GM23248 (cell line): ENCODE measurements at regions not wholly inside any gene's neighbourhood (a gene's known extent, or its start where the extent isn't known, plus 50 kb on each side); places are given as distances from the start of the nearest gene placed in this dataset.

Experiments used
- DNase-seq: peaks from one replicate; pipeline ENCODE4 v3.0.0-alpha.2; 2015
- H2AFZ ChIP-seq: fragments of 200-600 bp; sonication (generic); 2 replicates; pipeline ENCODE4 v1.6.1; 2016; ENCODE audit warnings: antibody characterized with exemption
- H3F3A ChIP-seq: fragments of 200-600 bp; sonication (generic); 2 replicates; pipeline ENCODE4 v1.6.1; 2016; ENCODE audit warnings: mild to moderate bottlenecking, antibody characterized with exemption, mixed run types; ENCODE audit not compliant: insufficient read depth
- H3K27ac ChIP-seq: fragments of 200-600 bp; sonication (generic); 2 replicates; pipeline ENCODE4 v1.5.1; 2016; ENCODE audit warnings: mild to moderate bottlenecking
- H3K27me3 ChIP-seq: fragments of 200-600 bp; sonication (generic); replicated peaks from 2 replicates; pipeline ENCODE4 v1.6.1; 2016; ENCODE audit warnings: mild to moderate bottlenecking; ENCODE audit not compliant: insufficient read depth
- H3K36me3 ChIP-seq: fragments of 200-600 bp; sonication (generic); 2 replicates; pipeline ENCODE4 v1.6.1; 2016; ENCODE audit warnings: low read depth, mild to moderate bottlenecking
- H3K4me1 ChIP-seq: fragments of 200-600 bp; sonication (generic); 2 replicates; pipeline ENCODE4 v1.6.1; 2016; ENCODE audit warnings: mild to moderate bottlenecking; ENCODE audit not compliant: insufficient read depth
- H3K4me2 ChIP-seq: fragments of 200-600 bp; sonication (generic); one replicate; pipeline ENCODE4 v1.6.1; 2016; ENCODE audit warnings: mild to moderate bottlenecking; ENCODE audit not compliant: unreplicated experiment
- H3K4me3 ChIP-seq: fragments of 200-600 bp; sonication (generic); 2 replicates; pipeline ENCODE4 v1.5.1; 2016; ENCODE audit warnings: mild to moderate bottlenecking
- H3K79me2 ChIP-seq: fragments of 200-600 bp; sonication (generic); 2 replicates; pipeline ENCODE4 v1.6.1; 2016; ENCODE audit warnings: mild to moderate bottlenecking; ENCODE audit not compliant: insufficient read depth
- H3K9ac ChIP-seq: fragments of 200-600 bp; sonication (generic); 2 replicates; pipeline ENCODE4 v1.6.1; 2016; ENCODE audit warnings: mild to moderate bottlenecking
- H3K9me2 ChIP-seq: fragments of 200-600 bp; sonication (generic); 2 replicates; pipeline ENCODE4 v1.6.1; 2016; ENCODE audit warnings: mixed run types, mild to moderate bottlenecking, moderate library complexity; ENCODE audit not compliant: insufficient read depth
- H3K9me3 ChIP-seq: fragments of 200-600 bp; sonication (generic); one replicate; pipeline ENCODE4 v1.6.1; 2017; ENCODE audit warnings: low read depth
- H4K20me1 ChIP-seq: fragments of 200-600 bp; sonication (generic); 2 replicates; pipeline ENCODE4 v1.6.0; 2016; ENCODE audit not compliant: insufficient read depth
- EZH2 ChIP-seq: fragments of 200-600 bp; sonication (generic); IDR thresholded peaks from 2 replicates; pipeline ENCODE4 v1.6.1; 2018; ENCODE audit warnings: antibody characterized with exemption, mild to moderate bottlenecking; ENCODE audit not compliant: insufficient read depth, poor library complexity, severe bottlenecking
- EZH2phosphoT487 ChIP-seq: fragments of 200-600 bp; sonication (generic); IDR thresholded peaks from 2 replicates; pipeline ENCODE4 v1.6.1; 2018; ENCODE audit warnings: antibody characterized with exemption, moderate library complexity, mild to moderate bottlenecking, low read depth; ENCODE audit not compliant: insufficient read depth
- WGBS, 2 experiments: methylation state at CpG; one replicate each; pipeline ENCODE4 v1.1.6; 2015 to 2017; ENCODE audit warnings: low lambda C conversion rate in 2 of 2, low coverage in 1 of 2; ENCODE audit errors: missing lambda C conversion rate in 2 of 2; 5-methylcytosine and 5-hydroxymethylcytosine counted together
- in situ Hi-C: fragments of 300-500 bp; cut with MboI; formaldehyde crosslinking; loops from 2 replicates; pipeline ENCODE4 v1.15.0; 2020

DNA sequence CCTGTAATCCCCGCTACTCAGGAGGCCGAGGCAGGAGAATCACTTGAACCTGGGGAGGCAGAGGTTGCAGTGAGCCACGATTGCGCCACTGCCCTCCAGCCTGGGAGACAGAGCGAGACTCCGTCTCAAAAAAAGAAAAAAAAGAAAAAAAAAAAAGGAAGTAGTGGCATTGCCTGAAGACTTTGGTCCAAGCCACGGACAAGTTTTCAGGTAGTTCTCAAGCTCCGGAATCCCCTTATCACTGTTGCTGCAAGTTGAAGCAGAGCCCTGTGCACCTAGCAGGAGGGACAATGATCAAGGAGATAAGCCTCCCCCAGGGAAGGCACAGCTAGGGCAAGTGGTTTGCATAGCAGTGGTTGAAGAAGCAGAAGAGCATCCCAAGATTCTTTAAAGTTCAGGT, 97.6 kb downstream of the MEX3B start:
- no peaks in the 10 kb centered on the region for H3K79me2 ChIP-seq
- no peak overlapping the region for H3K4me3 ChIP-seq
- WGBS, 2 experiments: 71 to 81% methylated on average over 4 to 8 of the region's 8 CpGs
- H3F3A ChIP-seq: peaks cover 9% of the 10 kb centered on the region; the same call in 1 of the 2 replicates
- H4K20me1 ChIP-seq: no peaks in the 10 kb centered on the region
- no peaks in the 10 kb centered on the region for H3K9me3 ChIP-seq
- TF ChIP-seq EZH2 (no peak), EZH2phosphoT487 (no peak)
- in situ Hi-C loops: no loop called here
- peak overlapping the region; percentile 47; the same call in 1 of the 2 replicates for H3K27ac ChIP-seq
- no peak overlapping the region for H3K4me2 ChIP-seq
- DNase-seq: no peak
- H3K36me3 ChIP-seq: no peaks in the 10 kb centered on the region
- no peak overlapping the region for H3K9ac ChIP-seq
- no peak overlapping the region for H2AFZ ChIP-seq
- no peaks in the 10 kb centered on the region for H3K27me3 ChIP-seq
- H3K4me1 ChIP-seq: peaks cover 30% of the 10 kb centered on the region
- H3K9me2 ChIP-seq: no peaks in the 10 kb centered on the region

DNA sequence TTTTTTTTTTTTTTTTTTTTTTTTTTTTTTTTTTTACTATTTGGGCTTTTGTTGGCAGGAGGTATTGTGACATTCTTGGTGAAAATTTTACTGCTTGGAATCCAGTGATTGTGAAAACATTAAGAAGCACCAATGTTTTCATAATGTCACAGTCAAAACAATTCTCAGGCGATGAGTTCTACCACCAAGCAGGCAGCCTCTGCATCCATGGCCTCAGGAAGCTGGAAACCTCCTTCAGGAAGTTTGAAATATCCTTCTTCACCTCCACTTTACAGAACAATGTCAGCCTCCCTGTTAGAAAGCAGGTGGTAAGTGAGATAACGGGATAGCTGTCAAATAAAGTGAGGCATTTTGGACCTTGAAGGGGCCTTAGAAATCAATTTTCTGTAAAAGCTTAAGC, 98.3 kb downstream of the MEX3B start:
- no peaks in the 10 kb centered on the region for H3K9me2 ChIP-seq
- H3K79me2 ChIP-seq: no peaks in the 10 kb centered on the region
- no peak overlapping the region for H3K9ac ChIP-seq
- no peak overlapping the region for H2AFZ ChIP-seq
- DNase-seq: peak; percentile 78
- H3K4me3 ChIP-seq: no peak overlapping the region
- H3K4me1 ChIP-seq: peaks cover 30% of the 10 kb centered on the region
- peak overlapping the region; percentile 47 for H3K27ac ChIP-seq
- TF ChIP-seq EZH2 (no peak), EZH2phosphoT487 (no peak)
- H3K36me3 ChIP-seq: no peaks in the 10 kb centered on the region
- no peaks in the 10 kb centered on the region for H3K27me3 ChIP-seq
- no peak overlapping the region for H3K4me2 ChIP-seq
- 36 to 45% methylated on average over 2 of the region's 2 CpGs for WGBS, 2 experiments
- in situ Hi-C loops: no loop called here
- peaks cover 9% of the 10 kb centered on the region; the same call in 1 of the 2 replicates for H3F3A ChIP-seq
- H4K20me1 ChIP-seq: no peaks in the 10 kb centered on the region
- no peaks in the 10 kb centered on the region for H3K9me3 ChIP-seq

DNA sequence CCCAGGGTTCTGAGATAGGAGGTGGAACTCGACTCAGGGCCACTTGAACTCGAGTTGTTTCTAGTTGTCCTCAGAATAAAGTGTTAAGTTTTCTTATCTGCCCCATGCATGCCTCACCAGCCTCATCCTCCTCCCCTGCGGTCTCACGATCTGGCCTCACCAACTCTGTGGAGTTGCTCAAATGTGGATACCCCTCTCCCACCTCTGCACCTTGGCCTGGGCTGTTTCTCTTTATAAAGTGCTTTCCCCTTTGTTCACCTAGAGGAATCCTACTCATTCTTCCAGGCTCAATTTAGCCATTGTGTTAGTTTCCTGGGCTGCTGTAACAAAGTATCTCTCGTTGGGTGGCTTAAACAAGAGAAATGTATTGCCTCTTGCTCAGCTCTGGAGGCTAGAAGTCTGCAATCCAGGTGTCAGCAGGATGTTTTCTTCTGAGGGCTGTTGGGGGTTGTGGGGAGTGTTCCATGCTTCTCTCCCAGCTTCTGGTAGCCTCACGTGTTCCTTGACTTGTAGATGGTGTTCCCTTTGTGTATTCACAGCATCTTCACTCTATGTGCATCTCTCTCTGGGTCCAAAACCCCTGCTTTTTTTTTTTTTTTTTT, 100.7 kb downstream of the MEX3B start:
- no peaks in the 10 kb centered on the region for H3K79me2 ChIP-seq
- no peak overlapping the region for H3K9ac ChIP-seq
- H2AFZ ChIP-seq: no peak overlapping the region
- H3K9me3 ChIP-seq: no peaks in the 10 kb centered on the region
- 55 to 60% methylated on average over 6 of the region's 6 CpGs for WGBS, 2 experiments
- in situ Hi-C loops: no loop called here
- H3K9me2 ChIP-seq: no peaks in the 10 kb centered on the region
- TF ChIP-seq EZH2phosphoT487: no peak
- H3K4me2 ChIP-seq: no peak overlapping the region
- H3F3A ChIP-seq: peaks cover 18% of the 10 kb centered on the region
- no peaks in the 10 kb centered on the region for H3K27me3 ChIP-seq
- H3K27ac ChIP-seq: no peak overlapping the region
- H3K4me3 ChIP-seq: no peak overlapping the region
- H3K36me3 ChIP-seq: no peaks in the 10 kb centered on the region
- no peaks in the 10 kb centered on the region for H4K20me1 ChIP-seq
- DNase-seq: no peak
- H3K4me1 ChIP-seq: peaks cover 31% of the 10 kb centered on the region

DNA sequence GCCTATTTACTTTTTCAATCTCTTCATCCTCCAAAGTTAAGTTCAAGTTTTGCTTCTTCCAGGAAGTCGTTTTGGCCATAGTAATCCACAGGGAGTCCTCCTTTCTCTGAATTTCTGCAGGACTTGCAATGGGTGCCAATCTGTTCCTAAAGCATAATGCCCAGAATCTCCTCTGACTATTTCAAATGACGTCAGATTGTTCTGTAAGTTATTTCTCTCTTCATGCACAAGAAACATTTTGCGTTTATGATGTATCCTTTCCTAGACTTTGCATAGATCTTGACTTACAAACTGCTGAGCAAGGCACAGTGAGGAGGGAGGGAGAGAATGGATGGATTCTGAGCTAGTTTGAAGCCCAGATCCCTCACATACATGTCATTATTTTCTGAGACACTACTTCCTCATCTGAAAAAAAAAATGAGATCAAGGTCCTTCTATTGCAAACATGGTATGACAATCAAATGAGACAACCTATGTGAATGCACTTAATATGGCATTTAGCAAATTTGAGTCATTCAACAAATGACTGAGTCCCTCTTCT, 103.1 kb downstream of the MEX3B start:
- H3K27ac ChIP-seq: no peak overlapping the region
- H3K9ac ChIP-seq: no peak overlapping the region
- no peak overlapping the region for H3K4me2 ChIP-seq
- no peaks in the 10 kb centered on the region for H3K79me2 ChIP-seq
- no peak overlapping the region for H2AFZ ChIP-seq
- H3K9me3 ChIP-seq: no peaks in the 10 kb centered on the region
- H3K27me3 ChIP-seq: no peaks in the 10 kb centered on the region
- peaks cover 18% of the 10 kb centered on the region for H3F3A ChIP-seq
- H3K4me3 ChIP-seq: no peak overlapping the region
- no peaks in the 10 kb centered on the region for H3K9me2 ChIP-seq
- in situ Hi-C loops: no loop called here
- H3K4me1 ChIP-seq: peaks cover 21% of the 10 kb centered on the region
- no peaks in the 10 kb centered on the region for H4K20me1 ChIP-seq
- DNase-seq: no peak
- no peak for TF ChIP-seq EZH2
- no peaks in the 10 kb centered on the region for H3K36me3 ChIP-seq
- 41 to 60% methylated on average over 3 of the region's 3 CpGs for WGBS, 2 experiments
